GM19328 (cell line): ENCODE measurements at regions not wholly inside any gene's neighbourhood (a gene's known extent, or its start where the extent isn't known, plus 50 kb on each side); places are given as distances from the start of the nearest gene placed in this dataset.

ENCODE experiments used
- ATAC-seq: cut with Tn5 transposase; IDR thresholded peaks from one replicate; pipeline ENCODE4 v1.9.1; 2021; ENCODE audit warnings: mild to moderate bottlenecking, moderate library complexity; ENCODE audit not compliant: unreplicated experiment

DNA sequence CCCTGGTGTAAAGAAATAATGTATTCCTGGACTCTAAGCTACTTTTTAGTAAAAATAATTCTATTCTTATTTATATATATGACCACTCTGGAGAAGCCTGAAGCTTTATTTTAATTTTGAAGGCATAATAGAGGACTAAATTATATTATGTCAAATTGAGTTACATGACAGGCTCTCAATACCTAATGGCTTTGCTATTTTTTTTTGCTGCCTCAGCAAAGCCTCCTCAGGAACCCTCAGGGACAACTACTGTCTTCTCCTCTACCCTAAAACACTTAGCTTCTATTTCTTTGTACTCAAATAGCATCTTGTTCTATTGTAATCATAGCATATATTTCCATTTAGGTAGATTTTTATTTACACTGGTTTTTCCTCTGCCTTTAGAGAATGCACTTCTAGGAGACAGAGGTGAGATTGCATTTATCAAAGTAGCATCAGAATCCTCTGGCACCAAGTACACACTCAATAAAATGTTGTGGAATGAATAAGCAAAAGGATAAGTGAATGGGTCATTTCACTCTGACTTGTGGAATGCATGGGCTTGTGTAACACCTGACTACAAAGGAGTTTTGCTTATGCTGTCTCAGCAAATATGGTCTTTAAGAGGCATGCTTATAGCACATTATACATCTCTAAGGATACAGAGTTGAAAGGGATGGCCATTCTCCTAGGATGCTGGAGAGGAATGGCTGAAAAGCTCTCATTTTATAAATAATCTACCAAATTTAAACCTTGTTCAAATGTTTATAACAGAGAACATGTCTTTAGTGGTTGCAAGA lies 605.2 kb downstream of the KCNJ2 start:
- no peak for ATAC-seq

DNA sequence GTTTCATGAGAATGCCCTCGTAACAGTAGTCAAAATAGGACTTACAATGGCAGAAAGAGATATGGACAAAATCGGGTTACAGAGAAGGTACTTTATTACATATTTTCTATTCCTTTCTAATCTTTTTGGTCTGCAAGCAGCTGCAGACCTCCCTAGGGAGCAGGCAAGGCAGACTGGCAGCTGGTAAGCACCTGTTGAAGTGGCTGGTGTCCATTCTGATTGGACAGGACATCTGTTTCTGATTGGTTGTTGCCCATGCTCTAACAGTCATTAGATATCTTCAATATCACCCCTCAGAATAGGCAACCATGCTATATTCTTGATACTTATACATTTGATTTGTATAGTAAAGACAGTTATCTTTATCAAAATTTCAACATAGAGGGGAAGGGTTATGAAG lies 606.3 kb downstream of the KCNJ2 start:
- no peak for ATAC-seq

DNA sequence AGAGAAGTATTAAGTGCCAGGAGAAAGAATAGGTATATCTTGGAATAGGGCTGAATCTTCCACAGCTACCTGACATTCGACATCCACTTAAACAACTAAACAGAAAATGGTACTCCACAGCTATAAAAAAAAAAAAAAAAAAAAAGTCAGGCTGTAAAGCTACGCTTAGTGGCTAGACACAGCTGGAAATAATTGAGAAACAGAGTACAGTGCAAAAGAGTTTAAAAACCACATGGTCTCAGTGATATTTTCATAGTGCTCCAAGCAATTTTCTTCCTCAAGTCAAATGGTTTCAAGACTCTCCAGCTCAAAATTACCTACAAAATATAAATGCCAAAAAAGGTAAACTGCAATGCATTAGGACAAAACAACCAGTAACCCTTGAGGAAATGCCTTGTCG lies 607.1 kb downstream of the KCNJ2 start:
- ATAC-seq: no peak

DNA sequence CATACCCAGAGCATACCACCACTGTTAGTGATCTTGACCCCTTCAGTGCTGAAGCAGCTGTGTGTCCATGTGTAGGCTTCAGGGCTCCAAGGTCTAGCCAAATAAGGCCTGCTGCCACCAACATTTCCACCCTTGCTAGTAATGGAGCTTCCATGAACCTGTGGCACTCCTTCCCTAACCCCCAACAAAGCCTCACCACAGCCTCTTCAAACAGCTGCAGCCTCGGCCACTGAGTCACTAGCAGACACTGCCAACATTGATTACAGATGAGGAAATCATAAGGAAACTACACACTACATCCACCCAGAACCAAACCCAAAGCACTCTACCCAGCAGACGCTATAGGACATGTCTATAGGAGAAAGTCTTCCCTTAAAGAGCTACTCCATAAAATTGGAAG lies 610.7 kb downstream of the KCNJ2 start:
- no peak for ATAC-seq

DNA sequence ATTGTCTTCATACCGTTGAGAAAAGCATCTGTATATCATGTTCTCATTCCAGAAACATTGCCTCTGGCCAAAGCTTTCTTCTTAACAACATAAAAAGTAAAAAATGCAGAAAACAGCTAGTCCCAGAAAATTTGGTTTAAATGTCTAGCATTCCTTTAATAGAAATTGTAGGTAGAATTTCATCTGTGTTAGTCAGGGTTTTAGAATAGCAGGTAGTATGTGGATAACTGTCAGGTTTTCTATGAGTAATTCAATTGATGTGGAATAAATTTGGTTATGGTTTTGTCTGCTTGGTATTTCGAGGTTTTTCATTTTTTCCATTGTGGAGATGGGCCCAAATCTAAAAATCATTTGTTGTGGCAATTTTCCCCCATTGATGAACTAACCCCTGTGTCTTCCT lies 616.7 kb downstream of the KCNJ2 start:
- ATAC-seq: no peak

DNA sequence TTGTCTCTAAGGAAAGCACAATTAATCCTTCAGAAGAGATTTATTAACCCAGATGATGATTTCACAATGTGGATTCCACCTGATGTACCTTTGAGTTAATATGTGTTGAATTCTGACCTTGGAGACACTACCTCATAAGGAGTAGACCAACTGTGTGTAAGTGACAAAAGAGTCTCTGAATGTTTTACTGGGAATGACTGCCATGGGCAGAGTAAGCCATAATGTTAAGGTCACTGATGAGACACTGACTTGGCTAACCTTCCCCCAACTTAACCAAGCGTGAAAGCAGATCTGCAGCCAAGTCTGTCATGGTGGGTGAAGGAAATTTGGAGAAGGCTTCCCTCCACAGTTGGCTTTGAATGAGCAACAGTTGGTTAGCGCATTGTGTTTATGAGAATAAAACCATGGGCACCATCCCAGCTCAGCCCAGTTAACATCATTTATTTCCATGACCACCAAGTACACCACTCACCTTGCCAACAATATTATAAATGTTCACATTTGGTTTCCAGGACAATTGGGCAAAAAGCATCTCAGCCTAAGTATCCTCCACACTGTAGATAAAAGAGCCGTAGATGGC lies 618.5 kb downstream of the KCNJ2 start:
- no peak for ATAC-seq

DNA sequence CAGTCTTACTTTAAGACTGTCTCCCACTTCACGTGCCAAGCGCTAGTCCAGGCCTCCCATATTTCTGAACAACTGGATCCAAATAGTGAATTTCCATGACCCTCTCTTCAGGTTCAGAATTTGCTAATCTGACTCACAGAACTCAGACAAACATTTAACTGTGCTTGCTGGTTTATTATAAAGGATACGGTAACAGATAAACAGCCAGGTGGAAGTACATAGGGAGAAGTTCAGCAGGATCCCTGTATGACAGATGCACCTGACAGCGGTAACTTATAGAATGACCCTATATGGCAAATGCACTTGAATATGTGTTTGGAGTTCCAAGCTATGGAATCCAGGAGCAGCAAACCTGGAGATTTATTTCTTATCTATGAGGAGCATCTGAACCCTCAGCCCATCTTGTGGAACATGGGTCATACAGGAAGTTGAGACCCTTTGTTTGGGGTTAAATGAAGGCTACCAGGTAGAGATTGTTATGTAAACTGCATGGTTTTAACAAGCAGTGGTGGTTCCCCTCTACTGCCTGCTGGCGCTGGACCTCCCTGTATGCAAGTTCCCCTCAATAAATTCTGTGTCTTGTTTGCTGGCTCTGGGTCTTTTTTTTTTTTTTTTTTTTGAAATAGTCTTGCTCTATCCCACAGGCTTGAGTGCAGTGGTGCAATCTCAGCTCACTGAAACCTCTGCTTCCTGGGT lies 622.6 kb downstream of the KCNJ2 start:
- no peak for ATAC-seq

DNA sequence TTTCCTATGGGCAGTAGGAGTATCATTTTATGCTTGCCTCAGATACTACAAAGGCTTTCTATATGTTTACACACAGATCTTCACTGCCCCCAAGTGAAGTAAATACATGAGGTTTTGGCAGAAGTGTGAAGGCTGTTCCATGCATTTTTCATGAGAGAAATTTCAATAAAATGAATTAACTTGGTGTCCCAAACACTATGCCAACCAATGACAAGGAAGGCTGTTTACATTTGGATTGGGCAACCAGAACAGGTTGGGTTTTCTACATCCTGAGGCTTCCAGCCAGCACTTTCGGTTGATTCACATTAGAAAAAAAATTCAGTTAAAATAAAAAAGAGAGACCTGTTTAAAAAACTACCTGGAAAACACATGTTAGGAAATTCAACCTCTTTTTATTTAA lies 625.4 kb downstream of the KCNJ2 start:
- ATAC-seq: no peak

DNA sequence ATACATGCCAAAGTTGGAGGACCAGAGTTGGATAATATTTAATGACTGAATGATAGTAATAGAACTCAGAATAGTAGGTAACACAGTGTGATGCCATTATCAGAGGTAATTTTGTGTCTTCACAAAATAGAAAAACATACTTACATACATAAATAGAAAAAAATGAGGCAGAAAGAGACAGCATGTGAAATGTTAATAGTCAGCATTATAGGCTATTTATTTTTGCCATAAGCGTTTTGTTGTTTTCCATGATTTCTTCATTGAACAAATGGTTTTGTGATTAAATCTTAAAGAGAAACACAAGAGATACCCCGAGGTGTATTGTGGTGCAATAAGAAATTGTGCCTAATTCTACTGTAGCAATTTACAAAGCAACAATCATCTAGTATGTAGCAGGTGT lies 626.3 kb downstream of the KCNJ2 start:
- ATAC-seq: no peak

DNA sequence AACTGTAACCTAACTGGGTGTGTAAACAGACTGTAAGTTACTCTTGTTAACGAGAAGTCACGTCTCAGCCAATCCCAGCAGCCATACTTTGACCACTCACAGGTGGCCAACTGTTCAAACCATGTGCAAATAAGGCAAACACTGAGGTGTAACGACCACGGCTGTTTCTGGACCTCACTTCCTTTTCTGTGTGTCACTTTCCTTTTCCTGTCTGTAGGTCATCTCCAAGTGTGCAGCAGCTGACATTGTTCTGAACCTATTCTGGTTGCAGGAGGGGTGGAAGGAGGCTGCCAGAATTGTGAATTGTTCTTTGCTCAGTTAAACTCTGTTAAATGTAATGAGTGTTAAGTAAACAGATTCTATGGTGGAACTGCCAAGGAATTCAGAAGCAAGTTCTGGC lies 627.4 kb downstream of the KCNJ2 start:
- no peak for ATAC-seq

DNA sequence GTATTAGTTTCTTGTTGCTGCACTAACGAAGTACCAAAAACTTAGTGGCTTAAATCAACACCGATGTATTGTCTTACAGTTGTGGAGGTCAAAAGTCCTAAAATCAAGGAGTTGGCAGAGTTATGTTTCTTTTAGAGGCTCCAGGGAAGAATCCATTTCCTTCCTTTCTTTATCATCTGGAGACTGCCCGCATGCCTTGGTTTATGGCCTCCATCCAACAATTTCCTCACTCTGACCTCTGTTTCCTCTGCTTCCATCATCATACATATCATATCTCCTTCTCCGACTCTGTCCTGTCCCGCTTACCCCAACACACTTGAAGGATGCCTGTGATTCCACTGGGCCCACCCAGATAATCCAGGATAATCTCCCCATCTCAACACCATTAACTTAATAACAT lies 627.8 kb downstream of the KCNJ2 start:
- ATAC-seq: no peak

DNA sequence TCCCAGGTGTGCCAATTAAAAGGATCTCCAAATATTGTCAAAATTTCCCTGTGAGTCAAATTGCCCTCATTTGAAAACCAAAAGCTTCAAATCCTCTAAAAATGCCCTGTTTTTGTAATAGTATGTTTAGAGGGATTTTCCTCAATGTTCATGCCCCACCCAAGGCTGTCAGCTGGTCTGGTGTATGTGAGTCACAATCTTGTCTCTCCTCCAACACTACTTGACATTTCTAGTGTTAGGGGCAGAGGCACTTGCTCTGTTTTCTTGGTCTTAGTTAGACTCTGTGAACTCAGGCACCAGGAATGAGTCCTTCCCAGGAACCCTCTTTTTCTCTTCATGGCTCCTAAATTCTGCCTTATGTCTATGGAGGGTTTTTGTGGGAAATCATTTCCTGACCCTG lies 634.8 kb downstream of the KCNJ2 start:
- ATAC-seq: no peak

DNA sequence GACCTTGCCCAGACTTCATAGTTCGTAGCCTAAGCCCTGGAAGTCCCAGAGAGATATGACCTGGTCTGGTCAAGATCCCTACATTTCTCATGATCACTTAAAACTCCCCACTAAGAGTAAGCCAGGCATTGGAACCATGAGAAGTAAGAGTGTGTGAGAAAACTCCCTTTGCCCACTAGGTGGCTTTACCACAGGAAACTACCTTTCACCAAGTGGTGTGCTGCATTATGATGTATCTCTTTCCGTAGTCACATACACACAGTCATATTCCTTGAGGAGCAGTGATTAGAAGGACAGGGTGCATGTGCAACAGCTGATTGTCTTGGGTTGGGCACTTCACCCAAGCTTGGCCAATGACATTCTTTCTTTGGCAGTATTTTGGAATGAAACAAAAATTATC lies 639.3 kb downstream of the KCNJ2 start:
- no peak for ATAC-seq

DNA sequence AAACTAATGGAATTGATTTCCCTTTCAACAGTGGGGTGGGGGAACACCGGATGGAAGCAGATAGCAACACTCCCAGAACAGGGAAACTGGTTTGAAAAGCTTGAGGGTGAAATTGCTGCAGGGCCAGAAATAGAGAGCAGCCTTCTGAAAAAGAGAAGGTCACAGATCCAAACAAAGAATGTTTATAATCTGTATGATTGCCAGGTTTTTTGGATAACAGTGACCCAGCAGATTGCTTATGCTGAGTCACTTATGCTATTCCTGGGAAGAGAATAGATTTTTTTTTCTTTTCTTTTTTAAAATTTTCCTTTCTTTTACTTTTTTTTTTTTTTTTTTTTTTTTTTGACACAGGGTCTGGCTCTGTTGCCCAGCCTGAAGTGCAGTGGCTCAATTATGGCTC lies 641.3 kb downstream of the KCNJ2 start:
- ATAC-seq: no peak

DNA sequence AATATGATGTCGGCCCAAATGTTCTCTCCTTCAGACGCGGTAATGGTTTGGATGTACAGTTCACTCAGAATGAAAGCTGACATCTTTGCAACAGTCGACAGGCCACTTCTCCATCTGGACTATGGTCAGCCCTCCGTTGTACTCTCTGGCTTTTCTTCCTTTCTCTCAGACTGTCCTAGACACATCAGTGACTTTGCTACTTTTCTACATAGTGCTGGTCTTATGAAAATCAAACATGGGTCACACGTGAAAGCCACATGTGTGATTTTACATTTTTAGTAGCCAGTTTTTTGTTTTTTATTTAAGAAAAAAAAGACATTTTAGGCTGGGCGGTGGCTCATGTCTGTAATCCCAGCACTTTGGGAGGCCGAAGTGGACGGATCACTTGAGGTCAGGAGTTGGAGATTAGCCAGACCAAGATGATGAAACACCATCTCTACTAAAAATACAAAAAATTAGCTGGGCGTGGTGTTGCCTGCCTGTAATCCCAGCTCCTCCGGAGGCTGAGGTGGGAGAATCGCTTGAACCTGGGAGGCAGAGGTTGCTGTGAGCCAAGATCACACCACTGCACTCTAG lies 644.1 kb downstream of the KCNJ2 start:
- ATAC-seq: no peak

DNA sequence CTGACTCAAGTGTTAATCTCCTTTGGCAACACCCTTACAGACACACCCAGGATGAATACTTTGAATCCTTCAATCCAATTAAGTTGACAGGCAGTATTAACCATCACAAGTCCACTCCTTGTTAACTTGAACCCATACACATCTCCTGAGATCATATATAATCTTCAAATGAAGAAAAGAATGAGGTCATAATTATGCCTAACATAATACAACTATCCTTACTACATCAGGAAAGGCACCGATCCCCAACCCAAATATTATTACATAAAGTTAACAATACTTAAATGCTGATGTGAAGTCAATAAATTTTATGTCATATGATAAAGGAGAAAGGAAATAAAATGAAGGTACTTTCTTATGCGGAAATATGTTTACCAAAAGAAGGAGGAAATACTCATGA lies 649.9 kb downstream of the KCNJ2 start:
- ATAC-seq: no peak

DNA sequence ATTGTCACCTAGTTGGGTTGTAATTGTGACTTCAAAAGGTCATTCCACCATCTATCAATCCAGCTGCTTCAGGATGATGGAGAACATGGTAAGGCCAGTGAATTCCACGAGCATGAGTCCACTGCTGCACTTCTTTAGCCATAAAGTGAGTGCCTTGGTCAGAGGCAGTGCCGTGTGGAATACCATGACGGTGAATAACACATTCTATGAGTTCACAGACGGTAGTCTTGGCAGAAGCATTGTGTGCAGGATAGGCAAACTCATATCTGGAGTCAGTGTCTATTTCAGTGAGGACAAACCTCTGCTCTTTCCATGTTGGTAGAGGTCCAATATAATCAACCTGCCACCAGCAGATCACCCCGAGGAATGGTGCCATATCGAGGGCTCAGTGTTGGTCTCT lies 650.9 kb downstream of the KCNJ2 start:
- no peak for ATAC-seq

DNA sequence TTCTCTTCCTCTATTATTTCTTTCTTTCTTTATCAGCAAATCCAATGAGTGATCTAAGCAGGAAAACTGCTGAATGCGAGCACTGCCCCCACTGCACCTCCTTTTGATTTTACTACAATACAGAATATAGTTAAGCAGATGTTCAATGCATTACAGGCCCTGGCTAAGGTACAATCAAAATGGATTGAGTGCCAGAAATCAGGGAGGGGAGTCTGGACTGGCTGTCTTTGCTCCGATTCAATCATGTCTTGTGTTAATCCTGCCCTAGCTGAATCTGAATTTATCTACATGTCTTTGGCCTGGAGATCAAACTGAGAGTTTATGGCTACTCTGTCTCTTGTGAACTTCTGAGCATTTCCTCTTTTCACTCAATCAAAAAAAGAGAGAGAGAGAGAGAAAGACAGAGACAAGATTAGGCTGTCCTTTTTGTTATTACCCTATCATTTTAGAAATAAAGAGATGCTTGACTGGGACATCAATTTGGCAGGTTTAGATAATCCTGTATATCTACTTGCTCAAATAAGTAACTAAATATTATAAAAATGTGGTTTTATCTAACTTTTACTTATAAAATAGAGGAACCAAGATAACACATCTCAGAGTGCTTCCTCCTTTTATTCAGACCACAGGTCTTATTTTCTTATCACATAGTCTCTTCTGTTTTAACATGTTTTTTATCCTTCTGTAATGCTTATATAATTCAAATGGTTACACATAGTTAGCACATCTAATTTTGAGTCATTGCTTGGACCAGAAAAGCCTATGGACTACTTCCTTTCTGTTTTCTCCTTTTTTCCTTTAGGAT lies 656.2 kb downstream of the KCNJ2 start:
- no peak for ATAC-seq

DNA sequence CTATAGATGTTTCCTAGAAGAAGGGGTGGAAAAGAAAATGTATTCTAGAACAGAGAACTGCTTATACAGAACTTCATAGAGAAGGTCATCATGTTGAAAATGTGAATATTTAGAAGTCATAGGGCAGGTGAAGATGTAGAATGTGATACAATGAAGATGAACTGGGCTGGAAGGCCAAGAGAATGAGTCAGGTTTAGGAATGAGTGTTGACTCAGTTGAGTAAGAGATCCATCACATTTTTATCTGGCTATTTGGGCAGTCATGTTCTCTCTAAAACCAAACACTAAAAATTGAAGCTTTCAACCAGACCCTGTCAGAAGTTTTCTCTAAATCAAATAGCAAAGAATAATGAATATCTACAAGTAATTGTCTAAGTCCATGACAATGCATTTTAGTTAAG lies 660.5 kb downstream of the KCNJ2 start:
- no peak for ATAC-seq

DNA sequence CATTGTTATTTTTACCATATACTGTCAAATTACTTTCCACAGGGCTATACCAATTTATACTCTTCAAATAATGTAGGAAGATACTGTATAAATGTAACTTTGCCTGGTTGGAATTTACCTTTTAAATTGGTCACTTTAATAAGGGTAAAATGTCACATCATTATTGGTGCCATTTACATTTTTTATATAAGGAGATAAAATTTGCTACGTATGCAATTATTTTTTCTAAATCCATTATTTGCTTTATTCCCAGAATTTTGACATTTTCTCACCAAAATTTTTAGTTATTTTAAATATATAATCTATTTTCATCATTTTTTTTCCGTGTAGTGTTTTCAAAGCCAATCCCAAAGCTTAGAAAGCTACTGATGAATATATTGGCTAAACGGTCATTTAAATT lies 664.7 kb downstream of the KCNJ2 start:
- ATAC-seq: no peak

DNA sequence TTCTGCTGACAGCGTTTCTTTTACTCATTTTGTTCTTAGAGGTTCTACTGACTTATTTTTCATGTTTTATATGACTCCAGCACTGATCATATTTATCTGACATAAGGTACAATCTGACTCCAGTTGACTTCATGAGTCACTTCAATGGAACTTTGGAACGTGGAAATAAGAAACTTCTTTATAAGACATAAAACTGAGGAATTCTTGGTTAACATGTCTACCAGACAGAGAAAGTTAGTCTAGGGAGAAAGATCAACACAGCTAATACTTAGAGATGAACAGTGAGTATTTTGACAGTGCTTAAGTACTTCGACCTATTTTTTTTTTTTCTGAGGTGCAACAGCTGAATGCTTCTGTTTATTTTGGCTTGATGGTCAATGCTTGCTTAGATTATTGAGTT lies 679.5 kb downstream of the KCNJ2 start:
- ATAC-seq: no peak
